Suprapubic skin (tissue), 4 donors: ENCODE measurements at regions not wholly inside any gene's neighbourhood (a gene's known extent, or its start where the extent isn't known, plus 50 kb on each side); places are given as distances from the start of the nearest gene placed in this dataset.

Experiments
- POLR2A ChIP-seq, 2 donors: fragments of 450-650 bp; IDR thresholded peaks; one replicate each; pipeline ENCODE4 v1.6.1; 2017; ENCODE audit warnings: antibody characterized with exemption in 2 of 2, mild to moderate bottlenecking in 2 of 2, moderate library complexity in 2 of 2
- POLR2AphosphoS5 ChIP-seq, 3 donors: sonication (generic); formaldehyde crosslinking; IDR thresholded peaks; one replicate each; pipeline ENCODE4 v1.6.1; 2017; ENCODE audit warnings: antibody characterized with exemption in 3 of 3
- TF ChIP-seq, protein P1 (sequence below), 2 donors: fragments of 200-600 bp in 1 of 2; fragments of 450-650 bp in 1 of 2; sonication (generic) in 1 of 2; IDR thresholded peaks; one replicate each; pipeline ENCODE4 v1.5.1; 2016 to 2019; ENCODE audit warnings: antibody characterized with exemption in 2 of 2, mild to moderate bottlenecking in 1 of 2, moderate library complexity in 1 of 2

DNA sequence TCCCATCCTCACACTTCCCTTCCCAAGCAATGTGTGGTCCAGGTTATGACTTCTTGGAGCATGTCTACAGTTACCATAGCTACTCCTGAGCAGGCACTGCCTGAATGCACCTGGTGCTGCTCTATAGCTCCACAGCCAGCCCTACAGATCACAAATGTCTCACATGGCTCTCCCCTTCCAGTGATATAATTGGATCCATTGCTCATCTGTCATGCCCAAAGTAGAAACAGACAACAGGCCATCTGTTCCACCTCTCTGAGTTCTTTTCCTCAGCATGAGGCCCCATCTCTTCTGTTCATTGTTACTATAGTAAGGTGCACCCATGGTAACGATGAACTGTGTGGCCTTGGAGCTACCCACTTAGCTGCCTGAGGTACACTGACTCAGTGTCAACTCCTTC is 320.3 kb upstream of the ZC3H12C start:
- TF ChIP-seq, protein P1, sequence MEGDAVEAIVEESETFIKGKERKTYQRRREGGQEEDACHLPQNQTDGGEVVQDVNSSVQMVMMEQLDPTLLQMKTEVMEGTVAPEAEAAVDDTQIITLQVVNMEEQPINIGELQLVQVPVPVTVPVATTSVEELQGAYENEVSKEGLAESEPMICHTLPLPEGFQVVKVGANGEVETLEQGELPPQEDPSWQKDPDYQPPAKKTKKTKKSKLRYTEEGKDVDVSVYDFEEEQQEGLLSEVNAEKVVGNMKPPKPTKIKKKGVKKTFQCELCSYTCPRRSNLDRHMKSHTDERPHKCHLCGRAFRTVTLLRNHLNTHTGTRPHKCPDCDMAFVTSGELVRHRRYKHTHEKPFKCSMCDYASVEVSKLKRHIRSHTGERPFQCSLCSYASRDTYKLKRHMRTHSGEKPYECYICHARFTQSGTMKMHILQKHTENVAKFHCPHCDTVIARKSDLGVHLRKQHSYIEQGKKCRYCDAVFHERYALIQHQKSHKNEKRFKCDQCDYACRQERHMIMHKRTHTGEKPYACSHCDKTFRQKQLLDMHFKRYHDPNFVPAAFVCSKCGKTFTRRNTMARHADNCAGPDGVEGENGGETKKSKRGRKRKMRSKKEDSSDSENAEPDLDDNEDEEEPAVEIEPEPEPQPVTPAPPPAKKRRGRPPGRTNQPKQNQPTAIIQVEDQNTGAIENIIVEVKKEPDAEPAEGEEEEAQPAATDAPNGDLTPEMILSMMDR (IDR thresholded peaks at IDR 0.05): no peak
- TF ChIP-seq POLR2A (IDR thresholded peaks at IDR 0.05) (no peak), POLR2AphosphoS5 (IDR thresholded peaks at IDR 0.05) (no peak)
